HCT116 (cell line): ENCODE measurements at regions not wholly inside any gene's neighbourhood (a gene's known extent, or its start where the extent isn't known, plus 50 kb on each side); places are given as distances from the start of the nearest gene placed in this dataset.

Source experiments
- ATAC-seq: fragments of 200-7000 bp; cut with Tn5 transposase; 2 replicates; pipeline ENCODE4 v1.9.1; 2020; ENCODE audit warnings: mild to moderate bottlenecking, moderate library complexity
- BruUV-seq: library from RNA; stranded (reverse); fragments of 400-500 nt; replicated peaks from 2 replicates; lab custom pipeline; 2021; lab: Mats Ljungman, UMichigan
- CTCF ChIA-PET: fragments of 300-600 bp; sonication (Branson Sonifier 250); formaldehyde crosslinking; loops from one replicate; lab custom pipeline; 2021; ENCODE audit warnings: antibody characterized with exemption; lab: Charles Lee
- POLR2A ChIA-PET: fragments of 300-600, 350-600 bp; sonication (Branson Sonifier 250); formaldehyde crosslinking; loops from one replicate; lab custom pipeline; 2021; ENCODE audit warnings: antibody characterized with exemption; lab: Charles Lee
- RAD21 ChIA-PET, 2 experiments: fragments of 300-600 bp; sonication (Branson Sonifier 250); formaldehyde crosslinking; loops; one replicate each; lab custom pipeline; 2023; ENCODE audit warnings: low total read pairs in 2 of 2; ENCODE audit not compliant: uncharacterized antibody in 2 of 2, unreplicated experiment in 2 of 2, low non-redundant PET in 1 of 2; lab: Charles Lee
- DNase-seq: peaks from one replicate; pipeline ENCODE4 v3.0.0-alpha.2; 2010; ENCODE audit warnings: low read depth, low spot score
- H2AFZ ChIP-seq: fragments of 200-600 bp; shearing (Covaris generic), sonication (generic); 2 replicates; pipeline ENCODE4 v1.6.1; 2017; ENCODE audit warnings: low read depth, mixed run types, mixed read lengths, antibody characterized with exemption, low read length; ENCODE audit not compliant: poor library complexity, severe bottlenecking
- H3K27ac ChIP-seq: 2 replicates; pipeline ENCODE4 v1.5.1; 2012; ENCODE audit warnings: low read depth, low read length
- H3K27me3 ChIP-seq: fragments of 200-600 bp; sonication (generic); 2 replicates; pipeline ENCODE4 v1.6.1; 2016; ENCODE audit warnings: mixed run types, low read length, mixed read lengths; ENCODE audit not compliant: insufficient read depth
- H3K36me3 ChIP-seq, 2 experiments: fragments of 200-500 bp in 1 of 2; fragments of 200-600 bp in 1 of 2; sonication (Bioruptor generic) in 1 of 2; sonication (generic) in 1 of 2; 2 replicates each; pipeline versions ENCODE4 v1.5.1 to v1.6.1; 2014 to 2016; ENCODE audit warnings: low read length in 2 of 2, inconsistent platforms in 1 of 2, mixed read lengths in 1 of 2, mixed run types in 1 of 2; ENCODE audit not compliant: insufficient read depth in 2 of 2, control insufficient read depth in 1 of 2
- H3K4me1 ChIP-seq, 2 experiments: fragments of 200-600 bp in 1 of 2; sonication (generic) in 1 of 2; 2 replicates each; pipeline versions ENCODE4 v1.5.1 to v1.6.1; 2012 to 2017; ENCODE audit warnings: low read length in 2 of 2, inconsistent platforms in 1 of 2, mild to moderate bottlenecking in 1 of 2, mixed read lengths in 1 of 2, mixed run types in 1 of 2, moderate library complexity in 1 of 2; ENCODE audit not compliant: insufficient read depth in 2 of 2, control insufficient read depth in 1 of 2
- H3K4me2 ChIP-seq: fragments of 200-600 bp; sonication (generic); 2 replicates; pipeline ENCODE4 v1.6.1; 2017; ENCODE audit warnings: mixed run types, low read length, mixed read lengths
- H3K4me3 ChIP-seq, 2 experiments: fragments of 200-600 bp in 1 of 2; sonication (generic) in 1 of 2; replicated peaks in 1 of 2; 2 replicates each; pipeline ENCODE4 v1.5.1; 2011 to 2016; ENCODE audit warnings: low read length in 2 of 2, control low read depth in 1 of 2, low read depth in 1 of 2, mild to moderate bottlenecking in 1 of 2, mixed read lengths in 1 of 2, mixed run types in 1 of 2
- H3K79me2 ChIP-seq: fragments of 200-600 bp; sonication (generic); 2 replicates; pipeline ENCODE4 v1.6.1; 2017; ENCODE audit warnings: mild to moderate bottlenecking, mixed run types, low read length, moderate library complexity, mixed read lengths; ENCODE audit not compliant: insufficient read depth
- H3K9ac ChIP-seq: fragments of 200-600 bp; sonication (generic); 2 replicates; pipeline ENCODE4 v1.6.1; 2016; ENCODE audit warnings: low read length, mixed read lengths
- H3K9me2 ChIP-seq: fragments of 200-600 bp; sonication (generic), shearing (Covaris generic); 2 replicates; pipeline ENCODE4 v1.6.1; 2017; ENCODE audit warnings: mixed run types, mild to moderate bottlenecking, moderate library complexity; ENCODE audit not compliant: insufficient read depth
- H3K9me3 ChIP-seq, 2 experiments: fragments of 200-500 bp in 1 of 2; fragments of 200-600 bp in 1 of 2; sonication (Bioruptor generic) in 1 of 2; sonication (generic) in 1 of 2; 2 replicates each; pipeline ENCODE4 v1.6.1; 2014 to 2017; ENCODE audit warnings: low read length in 2 of 2, mixed read lengths in 2 of 2, inconsistent platforms in 1 of 2, low read depth in 1 of 2, mild to moderate bottlenecking in 1 of 2, mixed run types in 1 of 2, moderate library complexity in 1 of 2; ENCODE audit not compliant: control insufficient read depth in 1 of 2, insufficient read depth in 1 of 2
- H4K20me1 ChIP-seq: fragments of 200-600 bp; sonication (generic), shearing (Covaris generic); 2 replicates; pipeline ENCODE4 v1.6.1; 2017; ENCODE audit warnings: mixed run types, mild to moderate bottlenecking, moderate library complexity; ENCODE audit not compliant: insufficient read depth
- CBX3 ChIP-seq: IDR thresholded peaks from 2 replicates; pipeline ENCODE4 v1.6.1; 2012; ENCODE audit warnings: low read depth
- CTCF ChIP-seq, 3 experiments: fragments of 200-600 bp in 1 of 3; sonication (generic) in 1 of 3; IDR thresholded peaks in 2 of 3; conservative IDR thresholded peaks in 1 of 3; 2 replicates each; pipeline ENCODE4 v1.5.1; 2012 to 2017; ENCODE audit warnings: low read depth in 2 of 3, low read length in 2 of 3, antibody characterized with exemption in 1 of 3, borderline replicate concordance in 1 of 3, control low read depth in 1 of 3, mild to moderate bottlenecking in 1 of 3, mixed read lengths in 1 of 3, mixed run types in 1 of 3, moderate library complexity in 1 of 3; ENCODE audit not compliant: insufficient read depth in 1 of 3
- EGR1 ChIP-seq: IDR thresholded peaks from 2 replicates; pipeline ENCODE4 v1.6.1; 2012; ENCODE audit warnings: low read depth
- ELF1 ChIP-seq: IDR thresholded peaks from 2 replicates; pipeline ENCODE4 v1.6.1; 2012; ENCODE audit warnings: low read depth, borderline replicate concordance
- EZH2 ChIP-seq: fragments of 200-600 bp; sonication (generic); IDR thresholded peaks from 2 replicates; pipeline ENCODE4 v1.6.1; 2017; ENCODE audit warnings: antibody characterized with exemption, mixed run types
- JUND ChIP-seq: IDR thresholded peaks from 2 replicates; pipeline ENCODE4 v1.6.1; 2012
- MAX ChIP-seq: IDR thresholded peaks from 2 replicates; pipeline ENCODE4 v1.6.1; 2012
- POLR2A ChIP-seq: IDR thresholded peaks from 2 replicates; pipeline ENCODE4 v1.7.0; 2011; ENCODE audit warnings: borderline replicate concordance; ENCODE audit not compliant: insufficient read depth, insufficient read length; ENCODE audit errors: extremely low read depth
- POLR2AphosphoS5 ChIP-seq: IDR thresholded peaks from 2 replicates; pipeline ENCODE4 v1.6.1; 2011; ENCODE audit warnings: mild to moderate bottlenecking, low read depth, low read length, moderate library complexity
- RAD21 ChIP-seq: IDR thresholded peaks from 2 replicates; pipeline ENCODE4 v1.6.1; 2012; ENCODE audit warnings: low read depth, mild to moderate bottlenecking
- REST ChIP-seq: IDR thresholded peaks from 2 replicates; pipeline ENCODE4 v1.6.1; 2012; ENCODE audit warnings: low read depth
- SIN3A ChIP-seq: IDR thresholded peaks from 2 replicates; pipeline ENCODE4 v1.6.1; 2012; ENCODE audit warnings: low read depth
- SP1 ChIP-seq: IDR thresholded peaks from 2 replicates; pipeline ENCODE4 v1.6.1; 2012; ENCODE audit warnings: low read depth
- SRF ChIP-seq: IDR thresholded peaks from 2 replicates; pipeline ENCODE4 v1.6.1; 2012; ENCODE audit warnings: low read depth
- TCF7L2 ChIP-seq: IDR thresholded peaks from 2 replicates; pipeline ENCODE4 v1.7.0; 2011; ENCODE audit warnings: borderline replicate concordance, inconsistent platforms; ENCODE audit not compliant: insufficient read depth, insufficient read length; ENCODE audit errors: extremely low read depth
- YY1 ChIP-seq: IDR thresholded peaks from 2 replicates; pipeline ENCODE4 v1.6.1; 2011; ENCODE audit warnings: low read length, low read depth, moderate library complexity, mild to moderate bottlenecking; ENCODE audit not compliant: insufficient replicate concordance; ENCODE audit errors: extremely low read depth
- ZFX ChIP-seq: fragments of 450-650 bp; IDR thresholded peaks from 2 replicates; pipeline ENCODE4 v1.6.1; 2017
- ZNF274 ChIP-seq: fragments of 200-500 bp; sonication (Bioruptor generic); IDR thresholded peaks from 2 replicates; pipeline ENCODE4 v1.6.1; 2014; ENCODE audit warnings: mild to moderate bottlenecking, low read depth, low read length, inconsistent platforms
- intact Hi-C: fragments of 100-400 bp; cut with micrococcal nuclease; formaldehyde crosslinking; loops from 2 replicates; pipeline ENCODE4 v1.10.0; 2022
- TF ChIP-seq, protein P1 (sequence below): IDR thresholded peaks from 2 replicates; pipeline ENCODE4 v1.6.1; 2011; ENCODE audit warnings: mild to moderate bottlenecking, low read length, moderate library complexity; ENCODE audit not compliant: insufficient replicate concordance; ENCODE audit errors: extremely low read depth
- TF ChIP-seq, protein P2 (sequence below): IDR thresholded peaks from 2 replicates; pipeline ENCODE4 v1.6.1; 2012

- DNase-seq = no peak
- intact Hi-C loops = no loop called here
- ChIA-PET CTCF (no interaction called here), POLR2A (no interaction called here), RAD21 (no interaction called here)
- no peak overlapping the region for H3K4me2 ChIP-seq
- no peak overlapping the region for H3K27ac ChIP-seq
- no peaks in the 10 kb centered on the region for H3K79me2 ChIP-seq
- no peaks in the 10 kb centered on the region for H3K4me1 ChIP-seq
- H3K9me2 ChIP-seq = no peaks in the 10 kb centered on the region
- no peaks in the 10 kb centered on the region for H3K9me3 ChIP-seq
- H2AFZ ChIP-seq = no peak overlapping the region
- H3K4me3 ChIP-seq = no peak overlapping the region
- H3K27me3 ChIP-seq = peaks cover 9% of the 10 kb centered on the region; the same call in 1 of the 2 replicates
- H3K36me3 ChIP-seq = no peaks in the 10 kb centered on the region
- BruUV-seq = no TSS peak
- no peak for ATAC-seq
- TF ChIP-seq CBX3 (no peak), EZH2 (no peak), YY1 (no peak), CTCF (IDR thresholded peaks at IDR 0.05 in 2 of 3, conservative IDR thresholded peaks at IDR 0.05 in 1 of 3; ENCODE audit: borderline replicate concordance in 1 of 3, insufficient read depth in 1 of 3, low read depth in 2 of 3, low read length in 2 of 3) (no peak), TCF7L2 (no peak), SRF (no peak), ELF1 (no peak), SIN3A (no peak), ZNF274 (no peak), REST (no peak), MAX (no peak), SP1 (no peak), JUND (no peak), ZFX (no peak), POLR2AphosphoS5 (no peak), RAD21 (no peak), EGR1 (no peak), POLR2A (no peak)
- TF ChIP-seq, protein P1, sequence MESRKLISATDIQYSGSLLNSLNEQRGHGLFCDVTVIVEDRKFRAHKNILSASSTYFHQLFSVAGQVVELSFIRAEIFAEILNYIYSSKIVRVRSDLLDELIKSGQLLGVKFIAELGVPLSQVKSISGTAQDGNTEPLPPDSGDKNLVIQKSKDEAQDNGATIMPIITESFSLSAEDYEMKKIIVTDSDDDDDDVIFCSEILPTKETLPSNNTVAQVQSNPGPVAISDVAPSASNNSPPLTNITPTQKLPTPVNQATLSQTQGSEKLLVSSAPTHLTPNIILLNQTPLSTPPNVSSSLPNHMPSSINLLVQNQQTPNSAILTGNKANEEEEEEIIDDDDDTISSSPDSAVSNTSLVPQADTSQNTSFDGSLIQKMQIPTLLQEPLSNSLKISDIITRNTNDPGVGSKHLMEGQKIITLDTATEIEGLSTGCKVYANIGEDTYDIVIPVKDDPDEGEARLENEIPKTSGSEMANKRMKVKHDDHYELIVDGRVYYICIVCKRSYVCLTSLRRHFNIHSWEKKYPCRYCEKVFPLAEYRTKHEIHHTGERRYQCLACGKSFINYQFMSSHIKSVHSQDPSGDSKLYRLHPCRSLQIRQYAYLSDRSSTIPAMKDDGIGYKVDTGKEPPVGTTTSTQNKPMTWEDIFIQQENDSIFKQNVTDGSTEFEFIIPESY = no peak
- TF ChIP-seq, protein P2, sequence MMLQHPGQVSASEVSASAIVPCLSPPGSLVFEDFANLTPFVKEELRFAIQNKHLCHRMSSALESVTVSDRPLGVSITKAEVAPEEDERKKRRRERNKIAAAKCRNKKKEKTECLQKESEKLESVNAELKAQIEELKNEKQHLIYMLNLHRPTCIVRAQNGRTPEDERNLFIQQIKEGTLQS = no peak
- H4K20me1 ChIP-seq = no peaks in the 10 kb centered on the region
- no peak overlapping the region for H3K9ac ChIP-seq
Observed at GRCh38 chr1:209240351-209240750, 343.2 kb upstream of the CAMK1G start.
